ENCODE measurements at regions not wholly inside any gene's neighbourhood (a gene's known extent, or its start where the extent isn't known, plus 50 kb on each side); places are given as distances from the start of the nearest gene placed in this dataset.

DNA sequence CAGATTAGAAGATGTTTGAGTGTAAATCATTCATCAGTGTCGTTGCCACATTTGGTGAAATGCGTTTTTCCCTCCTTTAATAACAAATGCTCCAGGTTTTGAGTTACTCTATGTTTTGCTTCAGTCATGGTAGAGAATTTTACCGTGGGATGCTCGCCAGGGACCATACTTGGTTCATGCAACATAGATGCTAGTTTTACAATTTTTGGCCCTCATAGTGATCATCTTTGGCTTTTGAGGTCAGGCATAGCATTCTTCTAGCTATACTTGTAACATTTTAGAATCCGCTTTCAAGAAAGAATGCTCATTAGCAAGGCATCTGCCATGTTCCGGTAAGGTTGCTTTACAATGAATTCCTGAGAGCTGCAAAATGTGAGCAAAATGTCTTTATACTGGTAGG, 147.2 kb downstream of the SPCS3 start:
- Histone ChIP-seq H3K4me3 (ENCODE audit: low read depth, low read length) (no peak overlapping the region), H3K9me3 (ENCODE audit: control insufficient read depth, insufficient read depth, low read depth, low read length) (no peaks in the 10 kb centered on the region), H3K4me1 (ENCODE audit: control insufficient read depth, insufficient read depth, low read length) (no peaks in the 10 kb centered on the region), H3K36me3 (ENCODE audit: control insufficient read depth in 2 of 2, insufficient read depth in 1 of 2, low read length in 2 of 2) (no peaks in the 10 kb centered on the region), H3K27ac (ENCODE audit: extremely low read depth, low read depth, low read length) (no peak overlapping the region)
- TF ChIP-seq, protein P1, sequence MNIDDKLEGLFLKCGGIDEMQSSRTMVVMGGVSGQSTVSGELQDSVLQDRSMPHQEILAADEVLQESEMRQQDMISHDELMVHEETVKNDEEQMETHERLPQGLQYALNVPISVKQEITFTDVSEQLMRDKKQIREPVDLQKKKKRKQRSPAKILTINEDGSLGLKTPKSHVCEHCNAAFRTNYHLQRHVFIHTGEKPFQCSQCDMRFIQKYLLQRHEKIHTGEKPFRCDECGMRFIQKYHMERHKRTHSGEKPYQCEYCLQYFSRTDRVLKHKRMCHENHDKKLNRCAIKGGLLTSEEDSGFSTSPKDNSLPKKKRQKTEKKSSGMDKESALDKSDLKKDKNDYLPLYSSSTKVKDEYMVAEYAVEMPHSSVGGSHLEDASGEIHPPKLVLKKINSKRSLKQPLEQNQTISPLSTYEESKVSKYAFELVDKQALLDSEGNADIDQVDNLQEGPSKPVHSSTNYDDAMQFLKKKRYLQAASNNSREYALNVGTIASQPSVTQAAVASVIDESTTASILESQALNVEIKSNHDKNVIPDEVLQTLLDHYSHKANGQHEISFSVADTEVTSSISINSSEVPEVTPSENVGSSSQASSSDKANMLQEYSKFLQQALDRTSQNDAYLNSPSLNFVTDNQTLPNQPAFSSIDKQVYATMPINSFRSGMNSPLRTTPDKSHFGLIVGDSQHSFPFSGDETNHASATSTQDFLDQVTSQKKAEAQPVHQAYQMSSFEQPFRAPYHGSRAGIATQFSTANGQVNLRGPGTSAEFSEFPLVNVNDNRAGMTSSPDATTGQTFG (tag by site-specific recombination; IDR thresholded peaks at IDR 0.05; ENCODE audit: borderline replicate concordance): no peak
- TF ChIP-seq, protein P2, sequence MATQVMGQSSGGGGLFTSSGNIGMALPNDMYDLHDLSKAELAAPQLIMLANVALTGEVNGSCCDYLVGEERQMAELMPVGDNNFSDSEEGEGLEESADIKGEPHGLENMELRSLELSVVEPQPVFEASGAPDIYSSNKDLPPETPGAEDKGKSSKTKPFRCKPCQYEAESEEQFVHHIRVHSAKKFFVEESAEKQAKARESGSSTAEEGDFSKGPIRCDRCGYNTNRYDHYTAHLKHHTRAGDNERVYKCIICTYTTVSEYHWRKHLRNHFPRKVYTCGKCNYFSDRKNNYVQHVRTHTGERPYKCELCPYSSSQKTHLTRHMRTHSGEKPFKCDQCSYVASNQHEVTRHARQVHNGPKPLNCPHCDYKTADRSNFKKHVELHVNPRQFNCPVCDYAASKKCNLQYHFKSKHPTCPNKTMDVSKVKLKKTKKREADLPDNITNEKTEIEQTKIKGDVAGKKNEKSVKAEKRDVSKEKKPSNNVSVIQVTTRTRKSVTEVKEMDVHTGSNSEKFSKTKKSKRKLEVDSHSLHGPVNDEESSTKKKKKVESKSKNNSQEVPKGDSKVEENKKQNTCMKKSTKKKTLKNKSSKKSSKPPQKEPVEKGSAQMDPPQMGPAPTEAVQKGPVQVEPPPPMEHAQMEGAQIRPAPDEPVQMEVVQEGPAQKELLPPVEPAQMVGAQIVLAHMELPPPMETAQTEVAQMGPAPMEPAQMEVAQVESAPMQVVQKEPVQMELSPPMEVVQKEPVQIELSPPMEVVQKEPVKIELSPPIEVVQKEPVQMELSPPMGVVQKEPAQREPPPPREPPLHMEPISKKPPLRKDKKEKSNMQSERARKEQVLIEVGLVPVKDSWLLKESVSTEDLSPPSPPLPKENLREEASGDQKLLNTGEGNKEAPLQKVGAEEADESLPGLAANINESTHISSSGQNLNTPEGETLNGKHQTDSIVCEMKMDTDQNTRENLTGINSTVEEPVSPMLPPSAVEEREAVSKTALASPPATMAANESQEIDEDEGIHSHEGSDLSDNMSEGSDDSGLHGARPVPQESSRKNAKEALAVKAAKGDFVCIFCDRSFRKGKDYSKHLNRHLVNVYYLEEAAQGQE (tag by site-specific recombination; IDR thresholded peaks at IDR 0.05): no peak
- TF ChIP-seq ZNF473 (tag by site-specific recombination; IDR thresholded peaks at IDR 0.05) (no peak), ZNF776 (tag by site-specific recombination; IDR thresholded peaks at IDR 0.05; ENCODE audit: borderline replicate concordance) (no peak), ZNF664 (tag by site-specific recombination; IDR thresholded peaks at IDR 0.05) (no peak), ZXDB (tag by site-specific recombination; IDR thresholded peaks at IDR 0.05) (no peak), ZNF510 (tag by site-specific recombination; IDR thresholded peaks at IDR 0.05; ENCODE audit: insufficient replicate concordance) (no peak), ZNF211 (tag by site-specific recombination; IDR thresholded peaks at IDR 0.05; ENCODE audit: low read depth) (no peak), ZNF335 (tag by site-specific recombination; conservative IDR thresholded peaks at IDR 0.05) (no peak), SP2 (tag by site-specific recombination; IDR thresholded peaks at IDR 0.05) (no peak), YY1 (tag by site-specific recombination; IDR thresholded peaks at IDR 0.05) (no peak)
- TF ChIP-seq, protein P3, sequence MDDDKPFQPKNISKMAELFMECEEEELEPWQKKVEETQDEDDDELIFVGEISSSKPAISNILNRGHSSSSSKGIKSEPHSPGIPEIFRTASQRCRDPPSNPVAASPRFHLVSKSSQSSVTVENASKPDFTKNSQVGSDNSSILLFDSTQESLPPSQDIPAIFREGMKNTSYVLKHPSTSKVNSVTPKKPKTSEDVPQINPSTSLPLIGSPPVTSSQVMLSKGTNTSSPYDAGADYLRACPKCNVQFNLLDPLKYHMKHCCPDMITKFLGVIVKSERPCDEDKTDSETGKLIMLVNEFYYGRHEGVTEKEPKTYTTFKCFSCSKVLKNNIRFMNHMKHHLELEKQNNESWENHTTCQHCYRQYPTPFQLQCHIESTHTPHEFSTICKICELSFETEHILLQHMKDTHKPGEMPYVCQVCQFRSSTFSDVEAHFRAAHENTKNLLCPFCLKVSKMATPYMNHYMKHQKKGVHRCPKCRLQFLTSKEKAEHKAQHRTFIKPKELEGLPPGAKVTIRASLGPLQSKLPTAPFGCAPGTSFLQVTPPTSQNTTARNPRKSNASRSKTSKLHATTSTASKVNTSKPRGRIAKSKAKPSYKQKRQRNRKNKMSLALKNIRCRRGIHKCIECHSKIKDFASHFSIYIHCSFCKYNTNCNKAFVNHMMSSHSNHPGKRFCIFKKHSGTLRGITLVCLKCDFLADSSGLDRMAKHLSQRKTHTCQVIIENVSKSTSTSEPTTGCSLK (tag by site-specific recombination; IDR thresholded peaks at IDR 0.05): no peak
- TF ChIP-seq, protein P4, sequence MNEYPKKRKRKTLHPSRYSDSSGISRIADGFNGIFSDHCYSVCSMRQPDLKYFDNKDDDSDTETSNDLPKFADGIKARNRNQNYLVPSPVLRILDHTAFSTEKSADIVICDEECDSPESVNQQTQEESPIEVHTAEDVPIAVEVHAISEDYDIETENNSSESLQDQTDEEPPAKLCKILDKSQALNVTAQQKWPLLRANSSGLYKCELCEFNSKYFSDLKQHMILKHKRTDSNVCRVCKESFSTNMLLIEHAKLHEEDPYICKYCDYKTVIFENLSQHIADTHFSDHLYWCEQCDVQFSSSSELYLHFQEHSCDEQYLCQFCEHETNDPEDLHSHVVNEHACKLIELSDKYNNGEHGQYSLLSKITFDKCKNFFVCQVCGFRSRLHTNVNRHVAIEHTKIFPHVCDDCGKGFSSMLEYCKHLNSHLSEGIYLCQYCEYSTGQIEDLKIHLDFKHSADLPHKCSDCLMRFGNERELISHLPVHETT (tag by site-specific recombination; IDR thresholded peaks at IDR 0.05): no peak
- TF ChIP-seq, protein P5, sequence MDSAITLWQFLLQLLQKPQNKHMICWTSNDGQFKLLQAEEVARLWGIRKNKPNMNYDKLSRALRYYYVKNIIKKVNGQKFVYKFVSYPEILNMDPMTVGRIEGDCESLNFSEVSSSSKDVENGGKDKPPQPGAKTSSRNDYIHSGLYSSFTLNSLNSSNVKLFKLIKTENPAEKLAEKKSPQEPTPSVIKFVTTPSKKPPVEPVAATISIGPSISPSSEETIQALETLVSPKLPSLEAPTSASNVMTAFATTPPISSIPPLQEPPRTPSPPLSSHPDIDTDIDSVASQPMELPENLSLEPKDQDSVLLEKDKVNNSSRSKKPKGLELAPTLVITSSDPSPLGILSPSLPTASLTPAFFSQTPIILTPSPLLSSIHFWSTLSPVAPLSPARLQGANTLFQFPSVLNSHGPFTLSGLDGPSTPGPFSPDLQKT (IDR thresholded peaks at IDR 0.05; ENCODE audit: borderline replicate concordance, low read depth, low read length): no peak
- POLR2A ChIA-PET: no interaction called here
- CTCF ChIA-PET: no interaction called here

DNA sequence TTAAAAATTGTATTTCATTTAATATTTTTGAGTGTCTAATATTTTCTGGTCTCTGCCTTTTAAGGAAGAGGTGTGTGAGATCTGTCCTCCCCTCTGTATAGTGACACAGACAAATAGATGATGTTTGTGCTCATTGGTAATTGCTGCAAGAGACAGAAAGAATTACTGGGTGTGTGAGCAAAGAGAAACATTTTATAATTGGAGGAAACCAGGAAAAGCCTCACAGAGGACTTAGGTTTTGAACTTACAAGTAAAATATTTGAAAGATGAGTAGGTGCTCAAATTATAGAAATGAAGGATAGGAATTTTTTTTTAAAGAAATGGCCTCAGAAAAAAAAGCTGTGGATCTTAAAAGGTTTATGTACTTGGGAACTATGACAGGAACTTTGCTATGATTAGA, 149.8 kb downstream of the SPCS3 start:
- H3K36me3 ChIP-seq (ENCODE audit: control insufficient read depth in 2 of 2, insufficient read depth in 1 of 2, low read length in 2 of 2): no peaks in the 10 kb centered on the region
- H3K9me3 ChIP-seq (ENCODE audit: control insufficient read depth, insufficient read depth, low read depth, low read length): no peaks in the 10 kb centered on the region
- ChIA-PET CTCF (no interaction called here), POLR2A (no interaction called here)
- no peak overlapping the region for H3K27ac ChIP-seq (ENCODE audit: extremely low read depth, low read depth, low read length)
- H3K4me3 ChIP-seq (ENCODE audit: low read depth, low read length): no peak overlapping the region
- H3K4me1 ChIP-seq (ENCODE audit: control insufficient read depth, insufficient read depth, low read length): no peaks in the 10 kb centered on the region
- TF ChIP-seq, protein P6, sequence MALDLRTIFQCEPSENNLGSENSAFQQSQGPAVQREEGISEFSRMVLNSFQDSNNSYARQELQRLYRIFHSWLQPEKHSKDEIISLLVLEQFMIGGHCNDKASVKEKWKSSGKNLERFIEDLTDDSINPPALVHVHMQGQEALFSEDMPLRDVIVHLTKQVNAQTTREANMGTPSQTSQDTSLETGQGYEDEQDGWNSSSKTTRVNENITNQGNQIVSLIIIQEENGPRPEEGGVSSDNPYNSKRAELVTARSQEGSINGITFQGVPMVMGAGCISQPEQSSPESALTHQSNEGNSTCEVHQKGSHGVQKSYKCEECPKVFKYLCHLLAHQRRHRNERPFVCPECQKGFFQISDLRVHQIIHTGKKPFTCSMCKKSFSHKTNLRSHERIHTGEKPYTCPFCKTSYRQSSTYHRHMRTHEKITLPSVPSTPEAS (tag by site-specific recombination; IDR thresholded peaks at IDR 0.05): no peak
- TF ChIP-seq ZNF433 (tag by site-specific recombination; IDR thresholded peaks at IDR 0.05; ENCODE audit: low read depth) (no peak), ZNF37A (tag by site-specific recombination; IDR thresholded peaks at IDR 0.05) (no peak), ZNF416 (tag by site-specific recombination; IDR thresholded peaks at IDR 0.05) (no peak), ZNF155 (tag by site-specific recombination; IDR thresholded peaks at IDR 0.05) (no peak), KLF7 (tag by site-specific recombination; IDR thresholded peaks at IDR 0.05; ENCODE audit: borderline replicate concordance) (no peak)
- TF ChIP-seq, protein P2 (tag by site-specific recombination; IDR thresholded peaks at IDR 0.05): no peak
